ENCODE measurements at regions not wholly inside any gene's neighbourhood (a gene's known extent, or its start where the extent isn't known, plus 50 kb on each side); places are given as distances from the start of the nearest gene placed in this dataset.

- TF ChIP-seq SIN3A (IDR thresholded peaks at IDR 0.05; ENCODE audit: low read depth) (no peak), POLR2A (IDR thresholded peaks at IDR 0.05; ENCODE audit: borderline replicate concordance, extremely low read depth, insufficient read depth, insufficient read length) (no peak), YY1 (IDR thresholded peaks at IDR 0.05; ENCODE audit: extremely low read depth, insufficient replicate concordance, low read depth, low read length) (no peak), MAX (IDR thresholded peaks at IDR 0.05) (no peak), SRF (IDR thresholded peaks at IDR 0.05; ENCODE audit: low read depth) (no peak), POLR2AphosphoS5 (IDR thresholded peaks at IDR 0.05; ENCODE audit: low read depth, low read length) (no peak), EZH2 (IDR thresholded peaks at IDR 0.05) (no peak), REST (IDR thresholded peaks at IDR 0.05; ENCODE audit: low read depth) (no peak)
- TF ChIP-seq, protein P1, sequence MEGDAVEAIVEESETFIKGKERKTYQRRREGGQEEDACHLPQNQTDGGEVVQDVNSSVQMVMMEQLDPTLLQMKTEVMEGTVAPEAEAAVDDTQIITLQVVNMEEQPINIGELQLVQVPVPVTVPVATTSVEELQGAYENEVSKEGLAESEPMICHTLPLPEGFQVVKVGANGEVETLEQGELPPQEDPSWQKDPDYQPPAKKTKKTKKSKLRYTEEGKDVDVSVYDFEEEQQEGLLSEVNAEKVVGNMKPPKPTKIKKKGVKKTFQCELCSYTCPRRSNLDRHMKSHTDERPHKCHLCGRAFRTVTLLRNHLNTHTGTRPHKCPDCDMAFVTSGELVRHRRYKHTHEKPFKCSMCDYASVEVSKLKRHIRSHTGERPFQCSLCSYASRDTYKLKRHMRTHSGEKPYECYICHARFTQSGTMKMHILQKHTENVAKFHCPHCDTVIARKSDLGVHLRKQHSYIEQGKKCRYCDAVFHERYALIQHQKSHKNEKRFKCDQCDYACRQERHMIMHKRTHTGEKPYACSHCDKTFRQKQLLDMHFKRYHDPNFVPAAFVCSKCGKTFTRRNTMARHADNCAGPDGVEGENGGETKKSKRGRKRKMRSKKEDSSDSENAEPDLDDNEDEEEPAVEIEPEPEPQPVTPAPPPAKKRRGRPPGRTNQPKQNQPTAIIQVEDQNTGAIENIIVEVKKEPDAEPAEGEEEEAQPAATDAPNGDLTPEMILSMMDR (IDR thresholded peaks at IDR 0.05 in 2 of 3, conservative IDR thresholded peaks at IDR 0.05 in 1 of 3; ENCODE audit: borderline replicate concordance in 1 of 3, insufficient read depth in 1 of 3, low read depth in 2 of 3, low read length in 2 of 3), result no peak
These were observed 368.5 kb downstream of the HTR1B start for GRCh38 chr6:77094821-77095220.
